ENCODE measurements at regions not wholly inside any gene's neighbourhood (a gene's known extent, or its start where the extent isn't known, plus 50 kb on each side); places are given as distances from the start of the nearest gene placed in this dataset.

- TF ChIP-seq CTCF (IDR thresholded peaks at IDR 0.05; ENCODE audit: low read depth, low read length) (no peak), EZH2phosphoT487 (IDR thresholded peaks at IDR 0.05; ENCODE audit: low read depth) (no peak)
Measured at GRCh38 chr3:139230391-139230790, 113.4 kb upstream of the MRPS22 start.

All from OCI-LY3 (cell line).